Activated CD8-positive, alpha-beta memory T cell treated with anti-CD3 and anti-CD28 coated beads, Interleukin-2, amount 50 U/mL, for 1 hour (primary cell): ENCODE measurements at regions not wholly inside any gene's neighbourhood (a gene's known extent, or its start where the extent isn't known, plus 50 kb on each side); places are given as distances from the start of the nearest gene placed in this dataset.

Source experiments
- DNase-seq: peaks from one replicate; pipeline ENCODE4 v3.0.0-alpha.2; 2020; ENCODE audit errors: extremely low read depth

DNA sequence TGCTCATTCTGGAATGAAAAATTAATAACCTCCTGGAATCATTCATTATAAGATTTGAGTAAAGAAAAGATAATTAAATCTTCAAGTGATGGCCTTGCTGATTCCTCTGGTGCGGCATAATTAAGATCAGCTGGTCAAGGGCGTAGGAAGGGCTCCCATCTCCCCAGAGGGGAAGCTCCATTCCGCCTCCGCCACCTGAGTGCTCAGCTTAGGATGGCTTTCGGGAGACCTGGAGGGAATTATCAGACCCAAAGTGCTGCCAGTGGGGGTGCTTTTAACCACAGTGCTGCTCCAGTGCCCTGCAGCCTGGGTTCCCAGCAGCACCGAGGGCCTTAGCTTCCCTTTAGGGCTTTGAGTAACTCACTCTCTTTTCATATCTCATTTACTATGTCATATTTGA is 556.6 kb upstream of the RGMA start:
- no peak for DNase-seq

DNA sequence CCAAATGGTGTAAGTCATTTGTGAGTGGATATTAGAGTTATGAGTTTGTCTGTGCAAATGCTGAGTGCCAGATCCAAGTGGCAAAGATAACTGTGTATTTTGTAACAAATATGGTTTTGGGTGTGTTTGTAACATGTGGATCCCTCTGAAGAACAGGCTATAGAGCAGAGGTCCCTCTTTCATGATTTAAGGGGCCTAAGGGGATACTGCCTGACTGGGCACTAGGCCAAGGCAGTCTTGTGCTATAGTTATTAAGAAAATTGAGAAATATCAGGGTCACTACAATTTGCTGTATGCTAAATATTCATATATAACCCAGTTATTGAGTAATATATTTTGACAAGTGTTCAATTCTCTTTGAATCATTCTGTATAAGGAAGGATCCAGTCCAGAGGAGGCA is 555.6 kb upstream of the RGMA start:
- no peak for DNase-seq

DNA sequence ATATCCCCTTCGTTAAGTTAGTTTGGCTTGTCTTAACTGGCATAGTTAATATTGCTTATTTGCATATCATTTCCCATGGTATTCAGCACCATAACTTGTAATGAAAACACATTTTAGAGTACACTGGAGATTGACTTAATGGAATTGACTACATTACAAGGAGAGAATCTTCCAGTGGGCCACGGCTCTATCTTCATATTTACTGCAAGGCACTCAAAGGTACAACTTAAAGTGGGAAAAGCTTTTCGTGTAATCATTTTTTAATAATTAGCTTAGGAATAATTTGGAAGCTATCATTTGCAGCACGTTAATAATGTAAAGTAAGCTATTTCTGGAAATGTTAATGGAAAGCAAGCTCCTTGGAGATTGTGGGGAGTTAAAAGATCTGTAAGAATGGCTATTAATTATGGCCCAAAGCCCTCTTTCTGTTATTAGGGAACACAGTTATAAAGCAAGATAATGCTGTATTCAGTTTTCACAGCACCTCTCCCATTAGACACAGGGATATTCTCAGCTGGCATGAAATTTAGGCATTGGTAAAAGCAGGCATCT is 551.5 kb upstream of the RGMA start:
- DNase-seq, result no peak

DNA sequence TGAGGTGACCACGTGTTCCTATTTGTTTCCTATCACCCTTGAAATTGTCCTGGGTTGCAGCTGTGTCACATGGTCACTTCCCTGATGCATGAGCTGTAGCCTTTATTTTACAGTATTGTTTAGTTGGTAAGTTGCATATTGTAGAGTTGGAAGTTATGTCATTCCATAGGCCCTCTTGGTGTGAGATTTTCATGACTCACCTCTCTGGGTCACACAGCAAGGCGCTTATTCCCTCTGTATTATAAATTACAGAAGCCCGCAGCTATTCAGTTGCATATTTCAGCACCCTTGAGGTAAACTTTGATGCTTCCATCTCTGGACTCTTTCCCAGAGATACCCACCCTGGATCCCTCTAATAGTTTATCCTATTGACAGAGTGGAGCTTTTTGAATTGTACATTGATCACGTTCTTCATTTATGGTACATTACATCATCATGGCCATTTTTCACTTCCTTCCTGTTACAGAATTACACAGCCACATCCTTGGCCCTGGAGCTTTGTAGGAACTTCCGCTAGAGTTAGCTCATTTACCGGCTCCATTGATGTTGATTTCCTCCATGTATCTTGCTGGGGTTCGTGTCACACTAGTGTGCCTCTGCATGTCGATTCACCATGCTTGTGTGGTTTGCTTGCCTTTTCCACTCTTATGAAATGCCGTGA is 543.1 kb upstream of the RGMA start:
- no peak for DNase-seq

DNA sequence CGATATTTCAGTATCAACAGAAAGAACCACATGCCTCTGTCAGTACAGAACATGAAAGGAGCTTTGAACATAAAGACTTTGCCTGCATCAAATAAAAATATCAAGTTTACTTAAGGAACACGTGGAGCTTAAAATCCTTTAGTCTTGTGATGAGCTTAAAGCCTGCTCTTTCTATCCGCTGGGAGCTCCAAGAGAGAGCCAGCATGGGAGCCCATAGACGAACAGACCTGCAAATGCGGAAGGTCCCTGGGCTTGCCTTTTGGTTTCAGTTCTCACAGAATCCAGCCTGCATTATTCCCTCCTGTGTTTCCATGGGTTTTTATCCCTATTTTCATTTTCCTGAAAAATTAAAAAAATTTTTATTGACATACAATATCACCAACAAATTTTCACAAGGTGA is 530.6 kb upstream of the RGMA start:
- no peak for DNase-seq

DNA sequence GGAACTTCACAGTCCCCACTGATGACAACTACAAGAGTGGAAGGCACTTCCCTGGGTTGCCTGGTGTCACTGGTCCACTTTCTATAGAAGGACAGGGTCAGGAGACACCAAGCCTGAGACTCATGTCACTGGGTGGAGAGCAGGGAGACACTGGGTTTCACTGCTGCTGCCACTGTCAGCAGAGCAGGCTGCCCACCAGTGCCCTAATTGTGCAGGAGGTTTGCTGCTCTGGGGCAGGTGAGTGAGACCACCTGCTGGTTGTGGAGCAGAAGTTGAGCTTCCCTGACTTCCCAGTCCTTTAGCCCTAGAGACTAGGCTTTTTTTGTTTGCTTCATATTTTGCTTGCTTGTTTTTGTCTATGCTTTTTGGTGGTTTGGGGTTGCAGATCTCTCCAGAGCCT is 528.4 kb upstream of the RGMA start:
- DNase-seq, result no peak

DNA sequence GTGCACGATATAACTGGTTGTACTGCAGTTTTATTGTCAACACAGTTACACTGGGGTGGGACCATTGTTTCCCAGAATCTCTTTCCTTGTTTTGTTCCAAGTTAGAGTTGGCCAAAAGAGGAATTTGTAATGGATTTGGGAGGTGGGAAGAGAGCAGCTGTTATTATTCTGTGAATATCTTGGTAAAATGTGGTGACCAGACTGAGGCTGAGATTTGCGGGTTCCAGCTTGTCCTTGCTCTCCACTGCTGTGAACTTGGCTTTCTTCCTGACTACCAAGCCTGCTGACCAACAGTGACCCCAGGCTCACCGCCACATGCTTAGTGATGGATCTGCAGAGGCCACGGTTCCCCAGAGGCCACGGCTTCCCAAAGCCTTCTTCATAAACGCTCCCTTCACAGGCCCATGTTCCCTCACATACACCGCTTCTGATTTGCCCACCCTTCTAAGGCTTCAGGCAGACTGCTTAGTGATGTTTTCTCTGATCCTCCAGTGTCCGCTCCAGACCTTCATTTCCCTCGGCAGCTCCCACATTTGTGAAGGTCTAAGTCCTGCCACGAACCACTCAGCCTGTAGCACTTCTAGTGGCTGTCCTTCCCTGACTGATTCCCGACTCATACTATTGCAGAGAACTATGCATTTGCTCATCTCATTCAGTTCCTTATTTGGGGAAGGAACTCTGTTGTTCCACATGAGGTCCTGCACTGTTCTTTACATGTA is 525.5 kb upstream of the RGMA start:
- no peak for DNase-seq

DNA sequence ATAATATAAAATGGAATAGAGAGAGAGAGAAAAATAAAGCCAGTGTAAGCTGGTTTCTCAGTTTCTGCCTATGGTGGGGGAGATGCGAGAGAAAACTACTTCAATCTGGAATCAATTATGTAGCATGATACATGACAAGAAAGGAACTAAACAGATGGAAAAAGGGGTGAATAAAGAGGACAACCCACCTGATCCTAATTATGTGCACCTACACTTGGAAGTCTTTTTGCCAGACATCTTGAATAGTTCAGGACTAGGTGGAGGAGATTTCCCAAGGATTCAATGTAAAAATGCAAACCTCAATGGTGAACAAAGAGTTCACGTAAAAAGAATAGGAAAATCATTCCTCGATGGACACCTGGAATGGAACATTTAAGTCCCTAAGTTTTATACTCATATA is 524.4 kb upstream of the RGMA start:
- no peak for DNase-seq

DNA sequence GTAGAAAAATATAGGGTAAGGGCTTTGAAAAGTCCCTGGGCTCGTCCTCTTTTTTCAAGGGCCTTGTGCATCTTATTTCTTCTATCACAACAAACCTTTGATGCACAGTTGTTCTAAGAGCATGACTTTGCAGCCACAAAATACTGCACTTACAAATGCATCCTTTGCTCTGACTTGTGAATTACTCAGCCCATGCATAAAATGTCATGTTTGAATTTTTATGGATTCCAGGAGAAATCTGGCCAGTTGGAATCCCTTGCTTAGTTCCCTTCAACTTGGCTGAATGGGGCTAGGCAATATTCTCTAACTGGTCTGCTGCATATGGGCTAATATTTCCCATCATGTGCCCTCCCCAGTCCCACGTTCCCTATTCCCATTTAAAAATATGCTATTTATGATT is 523.9 kb upstream of the RGMA start:
- no peak for DNase-seq

DNA sequence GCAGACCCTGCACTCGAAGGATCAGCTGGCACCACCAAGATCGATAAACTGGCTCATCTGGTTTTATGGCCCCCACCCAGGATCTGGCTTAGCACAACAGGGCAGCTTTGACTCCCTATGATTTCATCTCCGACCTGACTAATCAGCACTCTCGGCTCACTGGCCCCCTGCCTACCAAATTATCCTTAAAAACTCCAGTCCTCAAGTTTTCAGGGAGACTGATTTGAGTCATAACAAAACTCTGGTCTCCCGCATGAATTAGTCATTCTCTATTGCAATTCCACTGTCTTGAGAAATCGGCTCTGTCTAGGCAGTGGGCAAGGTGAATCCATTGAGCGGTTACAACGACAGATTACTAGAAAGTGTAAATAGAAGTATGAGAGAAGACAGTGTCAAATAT is 521.9 kb upstream of the RGMA start:
- DNase-seq, result no peak

DNA sequence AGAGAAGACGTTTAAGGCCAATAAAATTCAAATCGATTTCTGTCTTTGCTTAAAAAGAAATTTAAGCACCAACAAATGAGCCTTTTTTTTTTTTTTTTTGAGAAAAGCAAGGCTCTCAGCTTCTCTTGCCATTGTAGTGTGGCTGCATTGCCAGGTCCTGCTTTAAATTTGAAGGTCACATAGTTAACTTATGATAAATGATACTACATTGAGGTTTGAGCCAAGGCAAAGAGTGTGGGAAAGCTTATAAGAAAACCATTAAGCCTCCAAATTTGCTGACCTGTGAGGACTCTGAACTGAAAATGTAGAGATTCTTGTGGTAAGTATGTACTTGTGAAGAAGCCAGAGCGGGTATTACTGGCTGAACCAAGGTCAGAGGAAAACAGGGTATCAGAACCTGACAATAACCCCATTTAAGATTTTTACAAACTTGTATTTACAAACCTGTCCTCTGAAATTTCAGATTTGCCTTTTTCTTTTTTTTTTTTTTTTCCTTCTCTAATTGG is 519.7 kb upstream of the RGMA start:
- DNase-seq, result no peak

DNA sequence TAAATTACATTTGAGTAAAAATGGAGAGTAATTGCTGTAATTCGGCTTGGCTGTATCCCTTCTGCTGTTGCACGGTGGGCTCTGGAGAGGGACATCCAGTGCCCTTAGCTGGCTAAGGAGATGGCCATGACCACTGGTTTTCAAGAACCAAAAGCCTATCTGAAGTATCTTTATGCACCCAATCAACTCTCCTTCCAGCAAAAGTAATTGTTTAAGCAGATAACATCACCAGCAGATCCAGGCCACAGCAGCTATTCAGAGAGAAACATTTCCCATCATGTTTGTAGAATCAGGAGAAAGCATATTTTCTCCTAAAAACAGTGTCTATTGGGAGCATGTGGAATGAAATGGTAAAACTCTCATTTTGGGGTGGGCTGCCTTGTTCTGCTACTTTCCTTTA is 514.5 kb upstream of the RGMA start:
- DNase-seq, result no peak

DNA sequence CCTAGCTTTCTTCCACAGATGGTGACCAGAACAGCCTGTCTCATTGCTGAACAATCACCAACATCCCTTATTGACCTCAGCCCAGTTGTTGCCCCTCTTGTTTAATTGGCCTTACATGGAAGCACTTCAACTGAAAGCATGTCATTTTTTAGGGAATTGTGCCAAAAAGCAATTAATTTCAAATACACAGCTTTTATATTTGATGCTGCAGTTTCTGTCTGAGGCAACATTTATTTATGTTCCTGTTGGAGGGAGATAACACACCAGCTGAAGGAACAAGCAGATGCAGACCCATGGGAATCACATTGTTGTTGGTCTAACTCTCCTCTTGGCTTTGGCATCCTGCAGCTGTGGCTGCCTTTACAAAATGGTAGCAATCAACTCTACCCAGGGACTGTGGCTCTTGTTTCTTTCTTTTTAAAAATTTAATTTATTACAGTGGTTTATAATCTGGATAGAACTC is 498.1 kb upstream of the RGMA start:
- no peak for DNase-seq

DNA sequence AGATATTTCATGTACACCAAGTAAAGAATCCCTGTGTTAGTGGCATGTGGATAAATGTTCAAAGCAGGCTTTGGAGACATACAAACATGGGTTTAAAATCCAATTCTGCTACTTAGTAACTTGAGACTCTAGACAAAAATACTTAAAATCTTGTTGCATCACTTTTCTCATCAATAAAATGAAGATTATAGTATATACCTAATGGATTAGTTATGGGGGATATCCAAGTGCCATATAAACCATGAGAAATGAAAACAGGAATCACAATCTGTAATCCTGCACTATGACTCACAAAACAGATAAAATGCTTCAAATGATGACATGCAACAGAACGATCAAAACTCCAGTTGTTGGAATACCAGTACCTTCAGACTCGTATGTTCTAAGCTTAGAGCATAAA is 496.0 kb upstream of the RGMA start:
- DNase-seq, result no peak

DNA sequence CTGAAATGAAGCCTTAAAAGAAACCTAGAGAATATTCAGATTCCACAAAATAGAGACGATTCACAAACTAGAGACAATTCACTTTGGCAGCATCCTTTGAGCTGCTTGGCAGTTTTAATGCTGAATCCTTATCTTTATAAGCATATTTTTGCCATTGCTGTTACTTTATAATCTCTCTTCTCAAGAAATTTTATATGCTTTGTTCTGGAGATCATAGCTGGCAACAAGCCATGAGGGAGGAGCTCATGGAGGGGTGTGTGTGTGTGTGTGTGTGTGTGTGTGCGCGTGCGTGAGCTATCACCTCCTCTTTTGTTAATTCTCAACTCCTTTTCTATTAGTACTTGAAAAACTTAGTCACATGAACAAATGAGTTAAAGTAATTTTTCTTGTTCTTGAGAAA is 495.0 kb upstream of the RGMA start:
- no peak for DNase-seq

DNA sequence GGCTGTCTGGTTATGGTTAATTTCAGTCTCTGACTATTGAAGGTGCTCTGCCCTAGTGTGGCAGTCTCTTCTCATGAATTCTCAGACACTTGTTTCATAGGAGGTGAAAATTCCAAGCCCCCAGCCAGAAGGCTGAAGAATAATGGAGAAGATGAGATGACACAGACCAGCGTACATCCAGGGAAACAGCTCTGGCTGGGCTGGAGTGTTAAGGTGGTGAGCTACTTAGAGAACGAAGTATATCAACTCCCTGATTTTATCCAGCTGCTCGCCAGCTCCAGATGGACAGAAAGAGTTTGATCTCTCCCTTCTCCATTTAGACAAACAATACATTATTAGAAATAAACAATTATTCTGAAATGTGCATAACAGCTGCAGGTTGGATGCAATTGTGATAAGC is 494.5 kb upstream of the RGMA start:
- no peak for DNase-seq

DNA sequence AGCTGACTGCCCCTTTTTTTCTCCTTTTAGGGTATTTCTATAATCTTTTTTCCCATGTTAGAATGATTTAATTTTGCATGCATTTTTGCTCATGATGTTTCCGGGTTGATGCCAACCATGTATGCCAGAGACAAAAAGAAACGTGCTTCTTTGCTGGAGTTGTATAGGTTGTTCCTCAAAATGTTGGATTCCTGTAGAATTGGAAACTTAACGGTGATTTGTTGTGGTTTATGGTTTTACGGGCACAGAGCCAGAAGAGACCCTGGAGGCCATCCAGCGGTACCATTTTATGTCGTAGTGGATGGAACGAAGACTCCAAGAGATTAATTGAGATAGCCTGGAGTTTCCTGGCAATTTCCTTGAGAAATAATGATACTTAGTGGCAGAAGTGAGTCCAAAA is 481.5 kb upstream of the RGMA start:
- no peak for DNase-seq

DNA sequence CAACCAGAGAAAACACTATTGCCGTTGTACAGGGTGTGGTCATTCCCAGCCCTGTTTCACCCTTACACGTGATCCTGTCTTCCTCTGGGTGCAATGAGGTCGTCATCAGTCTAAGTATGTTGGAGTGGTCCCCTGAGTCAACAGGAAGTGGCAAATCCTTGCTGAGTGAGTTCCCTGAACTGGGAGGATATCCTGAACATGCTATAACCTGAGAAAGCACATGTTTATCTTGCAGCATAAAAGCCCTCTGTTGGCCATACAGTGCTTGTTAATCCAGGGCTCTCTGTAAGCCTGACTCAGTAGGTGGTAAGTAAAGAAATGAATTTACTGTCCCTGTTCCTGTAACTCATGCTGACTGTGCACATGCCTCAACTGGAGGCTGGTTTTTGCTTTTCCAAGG is 477.8 kb upstream of the RGMA start:
- DNase-seq, result no peak

DNA sequence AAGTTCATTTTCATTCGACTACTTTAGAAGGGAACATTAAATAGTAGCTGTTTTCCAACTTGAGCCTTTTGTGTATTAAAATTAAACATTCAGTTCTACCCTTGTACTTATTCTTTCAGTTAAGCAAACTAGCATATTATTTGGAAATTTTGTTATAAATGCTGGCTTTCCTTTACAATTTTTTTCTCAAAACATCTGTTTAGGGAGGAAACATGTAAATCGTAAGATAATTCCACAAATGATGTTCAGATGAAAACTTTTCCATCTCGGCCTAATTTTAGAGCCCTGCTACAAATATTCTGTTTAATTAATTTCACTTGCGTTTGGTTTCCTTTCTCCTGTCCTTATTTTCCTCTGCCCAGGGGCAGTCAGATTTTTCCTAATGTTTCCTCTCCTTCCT is 476.2 kb upstream of the RGMA start:
- no peak for DNase-seq

DNA sequence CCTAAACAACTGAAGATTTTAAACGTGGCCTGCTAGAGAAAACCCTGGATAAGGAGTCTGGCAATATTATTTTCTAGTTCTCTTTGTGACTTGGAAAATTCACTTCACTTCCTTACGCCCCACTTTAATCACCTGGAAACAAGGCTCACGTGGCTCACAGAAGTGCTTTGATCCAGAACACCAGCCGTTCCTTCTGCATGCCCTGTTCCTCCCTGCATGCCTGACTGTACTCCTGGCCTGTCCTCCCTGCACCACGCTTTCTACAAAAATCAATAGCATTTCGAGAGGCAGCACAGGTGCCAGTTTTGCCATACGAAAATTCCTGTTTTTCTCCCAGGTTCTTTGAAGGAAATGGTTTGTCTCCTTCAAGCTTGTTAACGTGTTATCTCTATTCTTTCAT is 474.2 kb upstream of the RGMA start:
- DNase-seq, result no peak

DNA sequence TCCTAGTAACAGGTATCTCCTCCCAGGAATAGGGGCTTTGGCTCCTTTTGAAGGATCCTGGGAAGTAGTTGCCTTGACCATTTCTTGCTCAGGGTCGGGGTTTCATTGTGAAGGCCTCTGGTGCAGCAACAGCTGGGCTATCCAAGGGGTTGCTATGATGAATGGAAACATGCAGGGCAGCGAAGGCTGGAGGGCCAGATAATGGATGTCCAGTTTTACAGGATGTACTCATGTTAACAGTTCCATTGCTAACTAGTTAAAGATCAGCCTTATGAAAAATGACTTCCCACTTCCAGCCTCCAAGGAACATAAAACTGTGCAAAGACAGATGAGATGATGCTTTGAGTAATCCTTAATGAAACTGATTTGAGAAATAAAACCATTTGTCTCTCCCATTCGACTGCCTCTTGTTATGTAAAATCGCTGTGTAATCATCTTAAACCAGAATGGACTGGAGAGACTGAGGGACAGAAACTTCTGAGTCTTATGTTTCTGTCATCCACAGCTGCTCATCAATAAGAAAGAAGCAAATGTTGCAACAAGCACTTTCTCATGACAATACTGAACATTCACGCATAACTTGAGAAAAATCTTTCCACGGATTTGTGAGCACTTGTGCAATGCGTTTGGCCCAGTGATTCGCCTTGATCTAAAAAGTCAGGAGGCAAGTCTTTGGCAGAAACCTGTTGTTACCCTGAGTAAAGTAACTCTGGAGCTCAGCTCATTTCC is 473.5 kb upstream of the RGMA start:
- no peak for DNase-seq

DNA sequence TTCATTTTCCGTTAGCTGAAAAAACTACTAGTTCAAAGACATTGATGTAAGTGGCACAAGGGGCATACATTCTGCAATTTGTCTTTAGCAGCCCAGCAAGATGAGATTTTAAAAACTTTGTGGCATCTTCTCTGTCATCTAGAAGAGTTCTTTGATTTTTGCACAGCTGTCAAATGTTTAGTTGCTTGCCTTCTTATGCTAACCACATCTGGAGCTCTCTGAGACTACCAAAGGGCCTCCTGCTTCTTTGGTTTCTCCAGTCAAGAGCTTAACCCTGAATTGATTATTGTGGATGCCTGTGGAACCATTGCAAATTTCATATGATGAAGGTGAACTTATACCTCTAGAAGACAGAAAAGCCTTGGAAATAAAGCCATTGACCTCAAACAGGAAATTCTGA is 468.7 kb upstream of the RGMA start:
- DNase-seq, result no peak
